Naive thymus-derived CD4-positive, alpha-beta T cell (primary cell): ENCODE measurements at regions not wholly inside any gene's neighbourhood (a gene's known extent, or its start where the extent isn't known, plus 50 kb on each side); places are given as distances from the start of the nearest gene placed in this dataset.

Experiments used
- ATAC-seq: fragments of 150-1000 bp; cut with Tn5 transposase; 2 replicates; pipeline ENCODE4 v1.10.0; 2021; ENCODE audit warnings: mild to moderate bottlenecking, moderate library complexity
- CTCF ChIA-PET: fragments of 350-600 bp; sonication (Branson Sonifier 250); formaldehyde crosslinking; loops from one replicate; lab custom pipeline; 2021; ENCODE audit warnings: antibody characterized with exemption; lab: Charles Lee
- POLR2A ChIA-PET: fragments of 350-600 bp; sonication (Branson Sonifier 250); formaldehyde crosslinking; loops from one replicate; lab custom pipeline; 2021; ENCODE audit warnings: antibody characterized with exemption, inconsistent platforms; lab: Charles Lee
- DNase-seq, 9 donors: peaks; one replicate each; pipeline versions ENCODE4 v3.0.0 to v3.0.0-alpha.2; 2020 to 2022; ENCODE audit warnings: mixed read lengths in 1 of 9
- H3K27ac ChIP-seq: one replicate; pipeline ENCODE4 v1.7.0; 2013; ENCODE audit warnings: mild to moderate bottlenecking, low read depth, low read length, moderate library complexity
- H3K27me3 ChIP-seq, 2 donors: one replicate each; pipeline ENCODE4 v1.7.0; 2013; ENCODE audit warnings: low read length in 2 of 2, mild to moderate bottlenecking in 2 of 2, moderate library complexity in 2 of 2; ENCODE audit not compliant: control insufficient read depth in 2 of 2, insufficient read depth in 2 of 2
- H3K36me3 ChIP-seq, 3 experiments: 1 replicate in 2 of 3; 2 replicates in 1 of 3; pipeline ENCODE4 v1.7.0; 2013; ENCODE audit warnings: low read length in 3 of 3, mild to moderate bottlenecking in 3 of 3, moderate library complexity in 1 of 3; ENCODE audit not compliant: insufficient read depth in 3 of 3, control insufficient read depth in 2 of 3
- H3K4me1 ChIP-seq, 2 donors: one replicate each; pipeline ENCODE4 v1.7.0; 2013; ENCODE audit warnings: low read length in 2 of 2, mild to moderate bottlenecking in 2 of 2, moderate library complexity in 1 of 2; ENCODE audit not compliant: control insufficient read depth in 2 of 2, insufficient read depth in 2 of 2
- H3K4me3 ChIP-seq: 2 replicates; pipeline ENCODE4 v1.7.0; 2013; ENCODE audit warnings: mild to moderate bottlenecking, low read length
- H3K9me3 ChIP-seq, 3 experiments: 1 replicate in 2 of 3; 2 replicates in 1 of 3; pipeline ENCODE4 v1.7.0; 2013; ENCODE audit warnings: low read length in 3 of 3; ENCODE audit not compliant: control insufficient read depth in 2 of 3
- H3K27ac Mint-ChIP-seq, 9 donors: one replicate each; pipeline ENCODE4 v1.8.0; 2020 to 2022; ENCODE audit warnings: mixed read lengths in 9 of 9, mild to moderate bottlenecking in 8 of 9, moderate library complexity in 5 of 9, inconsistent platforms in 2 of 9
- H3K27me3 Mint-ChIP-seq, 5 donors: one replicate each; pipeline ENCODE4 v1.8.0; 2021 to 2022; ENCODE audit warnings: mixed read lengths in 5 of 5, mild to moderate bottlenecking in 1 of 5
- H3K36me3 Mint-ChIP-seq, 5 donors: one replicate each; pipeline ENCODE4 v1.8.0; 2020 to 2022; ENCODE audit warnings: mixed read lengths in 5 of 5, mild to moderate bottlenecking in 3 of 5, inconsistent platforms in 1 of 5
- H3K4me1 Mint-ChIP-seq, 7 donors: one replicate each; pipeline ENCODE4 v1.8.0; 2020 to 2022; ENCODE audit warnings: mixed read lengths in 7 of 7, mild to moderate bottlenecking in 3 of 7, inconsistent platforms in 1 of 7
- H3K4me3 Mint-ChIP-seq, 10 donors: one replicate each; pipeline ENCODE4 v1.8.0; 2020 to 2022; ENCODE audit warnings: mild to moderate bottlenecking in 10 of 10, mixed read lengths in 10 of 10, moderate library complexity in 6 of 10, inconsistent platforms in 2 of 10
- H3K9me3 Mint-ChIP-seq, 11 donors: one replicate each; pipeline ENCODE4 v1.8.0; 2020 to 2022; ENCODE audit warnings: mixed read lengths in 11 of 11, mild to moderate bottlenecking in 4 of 11, inconsistent platforms in 1 of 11, moderate library complexity in 1 of 11
- intact Hi-C, 2 donors: fragments of 100-400 bp; cut with micrococcal nuclease; formaldehyde crosslinking; loops; one replicate each; pipeline ENCODE4 v1.15.1; 2023

DNA sequence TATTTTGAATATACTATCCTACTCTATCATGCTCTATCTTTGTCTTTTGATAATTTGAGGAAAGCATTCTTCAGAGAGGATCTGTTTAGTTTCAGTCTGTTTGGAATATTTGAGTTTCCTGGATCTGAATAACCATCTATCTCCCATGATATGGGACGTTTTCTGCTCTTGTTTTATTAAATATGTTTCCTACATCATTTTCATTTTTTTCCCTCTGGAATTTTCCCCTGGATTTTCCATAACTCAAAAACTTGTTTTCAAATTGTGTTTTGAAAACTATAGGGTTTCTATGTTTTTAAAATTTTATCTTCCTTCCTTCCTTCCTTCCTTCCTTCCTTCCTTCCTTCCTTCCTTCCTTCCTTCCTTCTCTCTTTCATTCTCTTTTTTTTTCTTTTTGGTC is 974.2 kb downstream of the TMEM121 start:
- Histone ChIP-seq H3K27me3 (no peaks in the 10 kb centered on the region), H3K4me3 (no peak overlapping the region), H3K9me3 (no peaks in the 10 kb centered on the region), H3K36me3 (no peaks in the 10 kb centered on the region), H3K27ac (no peak overlapping the region), H3K4me1 (peaks cover 3% of the 10 kb centered on the region in 2 donors)
- ATAC-seq (no peak), DNase-seq (no peak)
- ChIA-PET CTCF (interaction anchor here (0.7 to 1.0 kb wide), 4 partner anchors 22 to 385 kb away, joined by 3 to 5 read pairs (median 4); no protein-coding TSS in a partner anchor), POLR2A (interaction anchor here (0.7 to 1.2 kb wide), 3 partner anchors 15 to 31 kb away, joined by 3 to 4 read pairs (median 3); no protein-coding TSS in a partner anchor)
- Mint-ChIP-seq H3K4me3 (no peak overlapping the region), H3K9me3 (peaks cover 0 to 7% (median 0%) of the 10 kb centered on the region in 11 donors), H3K27me3 (peaks cover 0 to 39% (median 0%) of the 10 kb centered on the region in 5 donors), H3K4me1 (peaks cover 6 to 20% (median 17%) of the 10 kb centered on the region in 7 donors), H3K27ac (peak overlapping the region in 2 of 9 donors; percentile 38 to 40), H3K36me3 (no peaks in the 10 kb centered on the region)
- intact Hi-C loops, result no loop called here

GRCh38 chr14:106501898-106502297 is 975.5 kb downstream of the TMEM121 start:
- Mint-ChIP-seq H3K36me3 (no peaks in the 10 kb centered on the region), H3K4me3 (no peak overlapping the region), H3K9me3 (peaks cover 0 to 1% (median 0%) of the 10 kb centered on the region in 11 donors), H3K27ac (peak overlapping the region in 1 of 9 donors; percentile 1), H3K4me1 (peaks cover 11 to 33% (median 28%) of the 10 kb centered on the region in 7 donors), H3K27me3 (peaks cover 0 to 39% (median 0%) of the 10 kb centered on the region in 5 donors)
- Histone ChIP-seq H3K4me3 (no peak overlapping the region), H3K27me3 (no peaks in the 10 kb centered on the region), H3K36me3 (no peaks in the 10 kb centered on the region), H3K4me1 (peaks cover 14 to 15% of the 10 kb centered on the region in 2 donors), H3K9me3 (no peaks in the 10 kb centered on the region), H3K27ac (no peak overlapping the region)
- CTCF ChIA-PET, result interaction anchor here (1.0 kb wide), 1 partner anchor 42 kb away, joined by 3 read pairs; no protein-coding TSS in a partner anchor
- intact Hi-C loops, result no loop called here
- DNase-seq (no peak), ATAC-seq (no peak)
- POLR2A ChIA-PET, result no interaction called here

GRCh38 chr14:106505366-106505765 is 979.0 kb downstream of the TMEM121 start:
- DNase-seq, result no peak
- H3K27ac Mint-ChIP-seq, result peak overlapping the region in 6 of 9 donors; percentile 21 to 97 (median 92)
- intact Hi-C loops, result no loop called here
- peaks cover 32 to 68% (median 63%) of the 10 kb centered on the region in 7 donors for H3K4me1 Mint-ChIP-seq
- no peak for ATAC-seq
- H3K4me3 Mint-ChIP-seq, result no peak overlapping the region
- H3K9me3 Mint-ChIP-seq, result peaks cover 0 to 1% (median 0%) of the 10 kb centered on the region in 11 donors
- H3K36me3 Mint-ChIP-seq, result peaks cover 0 to 4% (median 0%) of the 10 kb centered on the region in 5 donors
- no peaks in the 10 kb centered on the region for H3K27me3 ChIP-seq
- H3K27me3 Mint-ChIP-seq, result peaks cover 0 to 40% (median 0%) of the 10 kb centered on the region in 5 donors
- H3K36me3 ChIP-seq, result no peaks in the 10 kb centered on the region
- ChIA-PET CTCF (interaction anchor here (4.9 kb wide), 1 partner anchor 36 kb away, joined by 46 read pairs; no protein-coding TSS in a partner anchor), POLR2A (interaction anchor here (2.8 kb wide), 1 partner anchor 9 kb away, joined by 9 read pairs; no protein-coding TSS in a partner anchor)
- no peak overlapping the region for H3K4me3 ChIP-seq
- H3K9me3 ChIP-seq, result no peaks in the 10 kb centered on the region
- H3K4me1 ChIP-seq, result peaks cover 39 to 50% of the 10 kb centered on the region in 2 donors
- H3K27ac ChIP-seq, result no peak overlapping the region

DNA sequence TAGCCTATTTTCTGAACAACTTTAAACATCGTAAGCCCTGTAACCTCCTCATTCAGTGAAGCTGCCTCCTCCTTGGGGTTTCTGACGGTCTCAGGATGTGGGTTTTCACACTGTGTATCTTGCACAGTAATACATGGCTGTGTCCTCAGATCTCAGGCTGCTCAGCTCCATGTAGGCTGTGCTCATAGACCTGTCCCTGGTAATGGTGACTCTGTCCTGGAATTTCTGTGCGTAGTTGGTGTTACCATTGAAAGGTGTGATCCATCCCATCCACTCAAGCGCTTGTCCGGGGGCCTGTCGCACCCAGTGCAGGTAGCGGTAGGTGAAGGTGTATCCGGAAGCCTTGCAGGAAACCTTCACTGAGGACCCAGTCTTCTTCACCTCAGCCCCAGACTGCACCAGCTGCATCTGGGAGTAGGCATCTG is 980.5 kb downstream of the TMEM121 start:
- ATAC-seq, result peak; percentile 82
- H3K27me3 Mint-ChIP-seq, result peaks cover 0 to 33% (median 0%) of the 10 kb centered on the region in 5 donors

GRCh38 chr14:106507354-106507753 is 981.0 kb downstream of the TMEM121 start:
- Histone ChIP-seq H3K4me1 (peaks cover 53 to 68% of the 10 kb centered on the region in 2 donors), H3K27me3 (no peaks in the 10 kb centered on the region), H3K4me3 (peak overlapping the region; percentile 57), H3K27ac (peak overlapping the region; percentile 76), H3K9me3 (no peaks in the 10 kb centered on the region), H3K36me3 (no peaks in the 10 kb centered on the region)
- H3K36me3 Mint-ChIP-seq, result peaks cover 0 to 4% (median 0%) of the 10 kb centered on the region in 5 donors
- peaks cover 42 to 84% (median 78%) of the 10 kb centered on the region in 7 donors for H3K4me1 Mint-ChIP-seq
- peak in 1 of 9 donors; percentile 63 for DNase-seq
- H3K27ac Mint-ChIP-seq, result peak overlapping the region; percentile 90 to 98 (median 95)
- peak overlapping the region; percentile 75 to 90 (median 86) for H3K4me3 Mint-ChIP-seq
- peak; percentile 48 for ATAC-seq
- H3K27me3 Mint-ChIP-seq, result peaks cover 0 to 29% (median 0%) of the 10 kb centered on the region in 5 donors
- ChIA-PET CTCF (interaction anchor here (0.8 to 4.9 kb wide), 9 partner anchors 10 to 70 kb away, joined by 3 to 46 read pairs (median 4); no protein-coding TSS in a partner anchor), POLR2A (interaction anchor here (1.0 to 2.8 kb wide), 7 partner anchors 11 to 41 kb away, joined by 3 to 11 read pairs (median 5); no protein-coding TSS in a partner anchor)
- intact Hi-C loops, result no loop called here
- H3K9me3 Mint-ChIP-seq, result no peaks in the 10 kb centered on the region

More for the DNA sequence above, 980.5 kb downstream of the TMEM121 start:
- Histone ChIP-seq H3K9me3 (no peaks in the 10 kb centered on the region), H3K27ac (peak overlapping the region; percentile 76), H3K4me3 (peak overlapping the region; percentile 57), H3K27me3 (no peaks in the 10 kb centered on the region), H3K36me3 (no peaks in the 10 kb centered on the region), H3K4me1 (peaks cover 52 to 63% of the 10 kb centered on the region in 2 donors)
- ChIA-PET CTCF (interaction anchor here (1.0 to 4.9 kb wide), 7 partner anchors 11 to 47 kb away, joined by 3 to 46 read pairs (median 5); no protein-coding TSS in a partner anchor), POLR2A (interaction anchor here (1.5 to 2.8 kb wide), 3 partner anchors 10 to 41 kb away, joined by 4 to 11 read pairs (median 9); no protein-coding TSS in a partner anchor)
- DNase-seq, result peak; percentile 22 to 85 (median 76)
- Mint-ChIP-seq H3K4me1 (peaks cover 39 to 80% (median 73%) of the 10 kb centered on the region in 7 donors), H3K9me3 (no peaks in the 10 kb centered on the region), H3K27ac (peak overlapping the region; percentile 90 to 98 (median 95)), H3K36me3 (peaks cover 0 to 4% (median 0%) of the 10 kb centered on the region in 5 donors), H3K4me3 (peak overlapping the region; percentile 75 to 90 (median 86))
- intact Hi-C loops, result loop anchor here in 1 of 2 donors (1.0 kb wide), 1 partner anchor 11 kb away; no protein-coding TSS in a partner anchor

- ChIA-PET POLR2A (interaction anchor here (1.0 to 2.8 kb wide), 8 partner anchors 10 to 44 kb away, joined by 3 to 11 read pairs (median 4); no protein-coding TSS in a partner anchor), CTCF (interaction anchor here (0.8 to 4.9 kb wide), 8 partner anchors 10 to 87 kb away, joined by 3 to 46 read pairs (median 6); no protein-coding TSS in a partner anchor)
- Mint-ChIP-seq H3K36me3 (peaks cover 0 to 4% (median 0%) of the 10 kb centered on the region in 5 donors), H3K9me3 (no peaks in the 10 kb centered on the region), H3K27ac (peak overlapping the region; percentile 31 to 98 (median 95)), H3K27me3 (peaks cover 0 to 28% (median 0%) of the 10 kb centered on the region in 5 donors), H3K4me3 (peak overlapping the region; percentile 10 to 90 (median 82)), H3K4me1 (peaks cover 42 to 93% (median 87%) of the 10 kb centered on the region in 7 donors)
- Histone ChIP-seq H3K36me3 (no peaks in the 10 kb centered on the region), H3K27me3 (no peaks in the 10 kb centered on the region), H3K9me3 (no peaks in the 10 kb centered on the region), H3K4me1 (peaks cover 53 to 76% of the 10 kb centered on the region in 2 donors), H3K4me3 (peak overlapping the region; percentile 57), H3K27ac (peak overlapping the region; percentile 76)
- intact Hi-C loops, result no loop called here
- ATAC-seq (no peak), DNase-seq (peak in 1 of 9 donors; percentile 6)
These were observed 981.8 kb downstream of the TMEM121 start for GRCh38 chr14:106508216-106508615.
